HFFc6 (cell line): ENCODE measurements at regions not wholly inside any gene's neighbourhood (a gene's known extent, or its start where the extent isn't known, plus 50 kb on each side); places are given as distances from the start of the nearest gene placed in this dataset.

Experiments used
- DNase-seq: peaks from one replicate; pipeline ENCODE4 v3.0.0-alpha.2; 2018
- H3K27ac Mint-ChIP-seq: 2 replicates; pipeline ENCODE4 v1.8.0; 2020; ENCODE audit warnings: mild to moderate bottlenecking, mixed read lengths
- H3K27me3 Mint-ChIP-seq: 2 replicates; pipeline ENCODE4 v1.8.0; 2021; ENCODE audit warnings: mild to moderate bottlenecking, moderate library complexity, mixed read lengths; ENCODE audit not compliant: insufficient read depth
- H3K36me3 Mint-ChIP-seq: 2 replicates; pipeline ENCODE4 v1.8.0; 2021; ENCODE audit warnings: low read depth, mixed read lengths
- H3K4me1 Mint-ChIP-seq: 2 replicates; pipeline ENCODE4 v1.8.0; 2020; ENCODE audit warnings: low read depth, mixed read lengths
- H3K4me3 Mint-ChIP-seq: 2 replicates; pipeline ENCODE4 v1.8.0; 2020; ENCODE audit warnings: mild to moderate bottlenecking, moderate library complexity, mixed read lengths
- H3K9me3 Mint-ChIP-seq: 2 replicates; pipeline ENCODE4 v1.8.0; 2020; ENCODE audit warnings: mild to moderate bottlenecking, mixed read lengths
- CTCF ChIP-seq: fragments of 200-600 bp; sonication (generic); IDR thresholded peaks from 2 replicates; pipeline ENCODE4 v1.5.0; 2021; ENCODE audit warnings: antibody characterized with exemption, mild to moderate bottlenecking

DNA sequence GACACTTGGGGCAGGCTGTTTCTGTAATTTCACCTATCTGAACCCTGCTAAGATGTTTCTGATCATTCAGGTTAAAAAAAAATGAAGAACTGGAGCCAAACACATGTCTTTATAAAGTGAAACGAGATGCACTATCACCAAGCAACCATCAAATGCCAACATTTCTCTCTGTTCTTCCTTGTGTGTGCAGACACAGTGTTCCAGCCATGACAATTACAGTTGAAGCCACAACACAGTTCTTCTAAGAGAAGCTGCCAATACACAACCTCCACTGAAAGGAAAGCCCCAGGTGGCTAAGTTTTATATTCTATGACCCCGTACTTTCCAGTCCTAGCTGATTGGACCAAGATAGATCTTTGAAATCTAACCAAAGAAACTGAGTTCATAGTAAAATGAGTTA is 181.8 kb downstream of the RAD51AP2 start:
- TF ChIP-seq CTCF: no peak
- DNase-seq: no peak
- Mint-ChIP-seq H3K4me1 (no peaks in the 10 kb centered on the region), H3K4me3 (no peak overlapping the region), H3K9me3 (peaks cover 51% of the 10 kb centered on the region), H3K27me3 (no peaks in the 10 kb centered on the region), H3K27ac (no peak overlapping the region), H3K36me3 (no peaks in the 10 kb centered on the region)

DNA sequence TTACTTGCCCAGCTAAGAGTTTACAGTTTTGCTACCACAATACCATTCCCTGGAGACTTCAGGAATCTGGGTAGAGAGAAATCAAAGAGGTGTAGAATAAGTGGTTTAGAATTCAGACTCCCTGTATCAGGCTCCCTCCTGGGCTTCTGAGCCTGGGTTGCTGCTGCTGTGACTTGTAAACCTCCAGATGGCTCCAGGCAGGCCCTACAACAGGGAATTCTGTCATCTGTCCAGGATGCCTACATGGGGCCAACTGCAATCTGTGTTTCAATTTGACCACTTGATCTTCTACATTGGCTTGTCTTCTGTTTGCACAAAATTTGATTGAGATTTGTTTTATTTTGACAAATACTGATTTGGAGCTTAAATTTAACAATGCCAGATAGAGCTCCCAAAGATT is 183.9 kb downstream of the RAD51AP2 start:
- no peaks in the 10 kb centered on the region for H3K4me1 Mint-ChIP-seq
- no peak for TF ChIP-seq CTCF
- H3K4me3 Mint-ChIP-seq: no peak overlapping the region
- H3K36me3 Mint-ChIP-seq: no peaks in the 10 kb centered on the region
- no peaks in the 10 kb centered on the region for H3K27me3 Mint-ChIP-seq
- no peak overlapping the region for H3K27ac Mint-ChIP-seq
- DNase-seq: no peak
- H3K9me3 Mint-ChIP-seq: peaks cover 52% of the 10 kb centered on the region

DNA sequence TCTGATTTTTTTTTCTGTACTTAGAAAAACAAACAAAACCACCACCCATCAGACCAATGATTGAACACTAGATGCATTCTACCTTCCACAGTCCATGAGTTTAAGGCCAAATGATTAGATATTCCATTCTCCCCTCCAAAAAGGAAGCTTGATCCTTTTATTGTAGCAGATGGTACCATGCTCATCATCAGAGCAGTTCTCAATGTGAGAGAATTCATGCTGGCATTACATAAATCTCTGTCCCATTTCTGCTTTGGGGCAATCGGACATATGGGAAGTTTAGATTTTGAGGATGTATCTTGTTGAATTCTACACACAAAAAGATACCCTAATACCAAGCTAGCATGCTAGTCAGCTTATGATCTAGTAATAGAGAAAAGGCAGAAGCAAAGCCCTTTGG is 186.6 kb downstream of the RAD51AP2 start:
- Mint-ChIP-seq H3K27me3 (no peaks in the 10 kb centered on the region), H3K9me3 (peaks cover 54% of the 10 kb centered on the region), H3K36me3 (no peaks in the 10 kb centered on the region), H3K4me3 (no peak overlapping the region), H3K4me1 (no peaks in the 10 kb centered on the region), H3K27ac (no peak overlapping the region)
- no peak for DNase-seq
- TF ChIP-seq CTCF: no peak

DNA sequence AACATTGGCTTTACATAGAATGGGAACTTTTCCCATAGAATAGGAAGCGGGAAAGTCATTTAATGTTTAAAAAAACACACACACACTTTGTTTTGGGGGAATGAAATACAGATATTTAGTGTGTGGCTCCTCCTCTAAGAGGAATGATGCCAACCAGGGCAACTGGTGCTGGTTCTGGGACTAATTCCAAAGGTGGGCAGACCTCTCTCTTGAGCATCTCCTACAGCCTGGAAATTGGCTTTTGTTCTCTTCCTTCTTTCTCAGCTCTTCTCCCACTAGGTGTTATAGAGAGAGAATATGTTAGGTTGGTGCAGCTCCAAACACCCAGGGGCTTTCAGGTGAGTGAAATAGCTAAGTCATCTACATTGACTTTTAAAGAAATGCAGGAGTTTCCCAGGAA is 190.1 kb downstream of the RAD51AP2 start:
- DNase-seq: no peak
- no peak for TF ChIP-seq CTCF
- Mint-ChIP-seq H3K27ac (no peak overlapping the region), H3K36me3 (no peaks in the 10 kb centered on the region), H3K4me1 (no peaks in the 10 kb centered on the region), H3K4me3 (no peak overlapping the region), H3K27me3 (peaks cover 1% of the 10 kb centered on the region; the same call in 1 of the 2 replicates), H3K9me3 (peaks cover 57% of the 10 kb centered on the region)

DNA sequence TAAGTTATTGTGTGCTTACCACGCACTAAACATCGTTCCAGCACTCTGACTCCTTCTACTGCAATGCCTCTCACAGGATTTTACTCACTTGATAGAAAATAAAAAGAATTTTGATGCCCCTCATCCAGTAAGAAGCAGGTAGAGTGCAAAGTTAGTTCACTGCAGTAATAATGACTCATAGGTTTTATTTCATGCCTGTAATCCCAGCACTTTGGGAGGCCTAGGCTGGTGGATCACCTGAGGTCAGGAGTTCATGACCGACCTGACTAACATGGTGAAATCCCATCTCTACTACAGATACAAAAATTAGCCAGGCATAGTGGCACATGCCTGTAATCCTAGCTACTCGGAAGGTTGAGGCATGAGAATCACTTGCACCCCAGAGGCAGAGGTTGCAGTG is 190.6 kb downstream of the RAD51AP2 start:
- no peak for TF ChIP-seq CTCF
- Mint-ChIP-seq H3K36me3 (no peaks in the 10 kb centered on the region), H3K27ac (no peak overlapping the region), H3K4me1 (no peaks in the 10 kb centered on the region), H3K4me3 (no peak overlapping the region), H3K27me3 (peaks cover 1% of the 10 kb centered on the region; the same call in 1 of the 2 replicates), H3K9me3 (peaks cover 55% of the 10 kb centered on the region)
- no peak for DNase-seq

DNA sequence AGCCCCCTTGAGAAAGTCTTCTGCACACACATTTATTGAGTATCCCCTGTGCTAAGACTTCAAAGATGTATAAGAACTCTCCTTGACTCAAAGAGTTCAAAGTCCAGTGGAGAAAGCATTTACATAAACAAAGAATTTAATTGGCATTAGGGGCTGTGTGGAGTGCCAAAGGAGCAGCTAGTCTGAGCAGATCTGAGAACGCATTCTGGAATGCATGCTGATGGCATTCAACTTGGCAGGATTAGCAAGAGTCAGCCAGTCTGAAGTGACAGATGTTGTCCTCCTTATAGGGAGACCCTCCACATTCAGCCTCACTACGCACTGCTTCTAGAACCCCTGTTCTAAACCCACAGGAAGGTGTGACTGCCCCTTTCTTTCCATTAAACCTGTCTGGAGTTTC is 191.5 kb downstream of the RAD51AP2 start:
- Mint-ChIP-seq H3K36me3 (no peaks in the 10 kb centered on the region), H3K27me3 (peaks cover 1% of the 10 kb centered on the region; the same call in 1 of the 2 replicates), H3K27ac (no peak overlapping the region), H3K4me1 (no peaks in the 10 kb centered on the region), H3K4me3 (no peak overlapping the region), H3K9me3 (peaks cover 55% of the 10 kb centered on the region)
- DNase-seq: no peak
- TF ChIP-seq CTCF: no peak
